ENCODE measurements at regions not wholly inside any gene's neighbourhood (a gene's known extent, or its start where the extent isn't known, plus 50 kb on each side); places are given as distances from the start of the nearest gene placed in this dataset.

DNA sequence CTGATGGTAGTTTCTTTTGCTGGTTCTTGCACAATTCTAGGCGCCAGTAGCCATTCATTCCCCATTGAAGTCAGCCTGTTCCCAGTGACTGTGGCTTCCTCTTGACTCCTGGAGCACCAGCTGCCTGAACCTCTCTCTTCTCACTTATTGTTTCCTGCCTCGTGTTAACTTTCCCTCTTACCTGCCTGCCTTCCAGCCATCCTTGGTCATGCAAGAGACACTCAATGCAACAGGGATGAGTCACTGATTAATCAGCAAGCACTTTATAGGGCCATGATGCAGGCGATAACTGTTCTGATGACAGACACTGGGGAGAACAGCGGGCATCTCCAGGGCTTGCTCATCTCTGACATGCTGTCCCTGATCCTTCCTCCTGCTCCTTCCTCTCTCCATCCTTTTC lies 122.0 kb downstream of the PLCE1 start:
- no peaks in the 10 kb centered on the region for H3K36me3 ChIP-seq (ENCODE audit: insufficient read depth, low read length)
- H3K27ac ChIP-seq (ENCODE audit: low read depth, low read length, poor library complexity, severe bottlenecking) = no peak overlapping the region
- no peak overlapping the region for H3K4me3 ChIP-seq (ENCODE audit: low read depth, low read length, poor library complexity, severe bottlenecking)
- intact Hi-C loops (cut with micrococcal nuclease; ENCODE audit: unreplicated experiment) = no loop called here
- H3K79me2 ChIP-seq (ENCODE audit: insufficient read depth, low read depth, low read length) = no peaks in the 10 kb centered on the region
- DNase-seq (ENCODE audit: low spot score) = no peak
- H3K9me2 ChIP-seq (ENCODE audit: insufficient read depth, low read length) = no peaks in the 10 kb centered on the region
- TF ChIP-seq, protein P1, sequence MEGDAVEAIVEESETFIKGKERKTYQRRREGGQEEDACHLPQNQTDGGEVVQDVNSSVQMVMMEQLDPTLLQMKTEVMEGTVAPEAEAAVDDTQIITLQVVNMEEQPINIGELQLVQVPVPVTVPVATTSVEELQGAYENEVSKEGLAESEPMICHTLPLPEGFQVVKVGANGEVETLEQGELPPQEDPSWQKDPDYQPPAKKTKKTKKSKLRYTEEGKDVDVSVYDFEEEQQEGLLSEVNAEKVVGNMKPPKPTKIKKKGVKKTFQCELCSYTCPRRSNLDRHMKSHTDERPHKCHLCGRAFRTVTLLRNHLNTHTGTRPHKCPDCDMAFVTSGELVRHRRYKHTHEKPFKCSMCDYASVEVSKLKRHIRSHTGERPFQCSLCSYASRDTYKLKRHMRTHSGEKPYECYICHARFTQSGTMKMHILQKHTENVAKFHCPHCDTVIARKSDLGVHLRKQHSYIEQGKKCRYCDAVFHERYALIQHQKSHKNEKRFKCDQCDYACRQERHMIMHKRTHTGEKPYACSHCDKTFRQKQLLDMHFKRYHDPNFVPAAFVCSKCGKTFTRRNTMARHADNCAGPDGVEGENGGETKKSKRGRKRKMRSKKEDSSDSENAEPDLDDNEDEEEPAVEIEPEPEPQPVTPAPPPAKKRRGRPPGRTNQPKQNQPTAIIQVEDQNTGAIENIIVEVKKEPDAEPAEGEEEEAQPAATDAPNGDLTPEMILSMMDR (conservative IDR thresholded peaks at IDR 0.05; ENCODE audit: low read length) = no peak
- no peak for TF ChIP-seq EZH2phosphoT487 (IDR thresholded peaks at IDR 0.05; ENCODE audit: borderline replicate concordance, low read depth, low read length)
- H3K4me2 ChIP-seq (ENCODE audit: low read length) = no peak overlapping the region
- H3K4me1 ChIP-seq (ENCODE audit: insufficient read depth, low read length, poor library complexity, severe bottlenecking) = no peaks in the 10 kb centered on the region
- H3K9me3 ChIP-seq (ENCODE audit: low read length) = no peaks in the 10 kb centered on the region
- no TSS peak for BruUV-seq (replicated peaks)
- no peaks in the 10 kb centered on the region for H4K20me1 ChIP-seq (ENCODE audit: insufficient read depth, low read length)
- ChIA-PET POLR2A (no interaction called here), CTCF (ENCODE audit: unreplicated experiment) (no interaction called here)
- H2AFZ ChIP-seq (ENCODE audit: low read length) = no peak overlapping the region

DNA sequence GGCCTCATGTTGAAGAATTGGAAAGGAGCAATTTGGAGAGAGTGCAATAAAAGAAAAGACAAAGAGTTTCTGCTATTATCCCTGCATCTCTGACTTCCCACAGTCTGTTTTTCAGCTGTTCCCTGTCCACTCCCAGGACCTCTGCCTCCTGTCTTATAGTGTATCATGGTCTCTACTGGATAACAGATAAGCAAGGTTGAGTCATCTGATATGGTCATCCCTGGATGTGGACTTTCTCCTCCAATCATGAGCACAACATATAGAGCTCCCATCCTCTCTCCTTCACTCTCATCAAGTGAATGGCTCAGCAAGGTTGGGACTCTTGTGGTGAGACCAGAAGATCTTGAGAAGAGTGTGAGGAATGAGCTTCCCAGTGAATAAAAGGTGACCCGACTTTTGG lies 123.1 kb downstream of the PLCE1 start:
- H3K4me3 ChIP-seq (ENCODE audit: low read depth, low read length, poor library complexity, severe bottlenecking) = no peak overlapping the region
- no peak overlapping the region for H3K4me2 ChIP-seq (ENCODE audit: low read length)
- H3K9me2 ChIP-seq (ENCODE audit: insufficient read depth, low read length) = no peaks in the 10 kb centered on the region
- ChIA-PET POLR2A (no interaction called here), CTCF (ENCODE audit: unreplicated experiment) (no interaction called here)
- TF ChIP-seq EZH2phosphoT487 (IDR thresholded peaks at IDR 0.05; ENCODE audit: borderline replicate concordance, low read depth, low read length) = no peak
- TF ChIP-seq, protein P1 (conservative IDR thresholded peaks at IDR 0.05; ENCODE audit: low read length) = no peak
- H3K79me2 ChIP-seq (ENCODE audit: insufficient read depth, low read depth, low read length) = no peaks in the 10 kb centered on the region
- intact Hi-C loops (cut with micrococcal nuclease; ENCODE audit: unreplicated experiment) = no loop called here
- no peaks in the 10 kb centered on the region for H4K20me1 ChIP-seq (ENCODE audit: insufficient read depth, low read length)
- H3K27ac ChIP-seq (ENCODE audit: low read depth, low read length, poor library complexity, severe bottlenecking) = no peak overlapping the region
- DNase-seq (ENCODE audit: low spot score) = no peak
- H3K9me3 ChIP-seq (ENCODE audit: low read length) = no peaks in the 10 kb centered on the region
- no peaks in the 10 kb centered on the region for H3K4me1 ChIP-seq (ENCODE audit: insufficient read depth, low read length, poor library complexity, severe bottlenecking)
- no TSS peak for BruUV-seq (replicated peaks)
- H2AFZ ChIP-seq (ENCODE audit: low read length) = no peak overlapping the region
- no peaks in the 10 kb centered on the region for H3K36me3 ChIP-seq (ENCODE audit: insufficient read depth, low read length)

DNA sequence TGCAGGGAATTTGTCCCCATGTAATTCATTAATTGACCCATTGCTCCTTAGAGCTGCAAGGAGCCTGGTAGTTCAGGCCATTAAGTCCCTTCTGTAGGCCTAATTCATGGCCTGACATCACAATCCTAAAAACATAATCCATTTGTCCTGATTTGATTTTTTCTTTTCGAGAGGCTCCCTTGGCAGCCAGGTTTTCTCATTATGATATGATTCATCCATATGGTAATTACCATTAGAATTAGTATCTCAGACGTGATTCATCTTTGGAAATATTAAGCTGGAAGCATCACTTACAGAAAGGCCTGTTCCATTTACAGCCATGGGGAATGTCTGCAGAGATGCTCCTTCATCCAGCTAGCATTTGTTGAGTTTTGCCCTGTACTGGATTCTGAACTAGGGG lies 128.5 kb downstream of the PLCE1 start:
- Histone ChIP-seq H3K9me3 (ENCODE audit: low read length) (no peaks in the 10 kb centered on the region), H2AFZ (ENCODE audit: low read length) (no peak overlapping the region), H4K20me1 (ENCODE audit: insufficient read depth, low read length) (no peaks in the 10 kb centered on the region), H3K4me1 (ENCODE audit: insufficient read depth, low read length, poor library complexity, severe bottlenecking) (no peaks in the 10 kb centered on the region), H3K4me3 (ENCODE audit: low read depth, low read length, poor library complexity, severe bottlenecking) (no peak overlapping the region), H3K79me2 (ENCODE audit: insufficient read depth, low read depth, low read length) (no peaks in the 10 kb centered on the region), H3K4me2 (ENCODE audit: low read length) (no peak overlapping the region), H3K36me3 (ENCODE audit: insufficient read depth, low read length) (no peaks in the 10 kb centered on the region), H3K9me2 (ENCODE audit: insufficient read depth, low read length) (no peaks in the 10 kb centered on the region), H3K27ac (ENCODE audit: low read depth, low read length, poor library complexity, severe bottlenecking) (no peak overlapping the region)
- TF ChIP-seq EZH2phosphoT487 (IDR thresholded peaks at IDR 0.05; ENCODE audit: borderline replicate concordance, low read depth, low read length) = no peak
- TF ChIP-seq, protein P1 (conservative IDR thresholded peaks at IDR 0.05; ENCODE audit: low read length) = no peak
- DNase-seq (ENCODE audit: low spot score) = no peak
- BruUV-seq (replicated peaks) = no TSS peak
- ChIA-PET POLR2A (no interaction called here), CTCF (ENCODE audit: unreplicated experiment) (no interaction called here)
- intact Hi-C loops (cut with micrococcal nuclease; ENCODE audit: unreplicated experiment) = no loop called here
